DOHH2 (cell line): ENCODE measurements at regions not wholly inside any gene's neighbourhood (a gene's known extent, or its start where the extent isn't known, plus 50 kb on each side); places are given as distances from the start of the nearest gene placed in this dataset.

ENCODE experiments used
- H3F3A ChIP-seq: fragments of 200-600 bp; sonication (generic), shearing (Covaris generic); 2 replicates; pipeline ENCODE4 v1.6.0; 2016; ENCODE audit warnings: antibody characterized with exemption, mild to moderate bottlenecking; ENCODE audit not compliant: control insufficient read depth, insufficient read depth
- H3K27ac ChIP-seq: fragments of 200-600 bp; sonication (generic); 2 replicates; pipeline ENCODE4 v1.5.1; 2014; ENCODE audit warnings: low read depth, mild to moderate bottlenecking, low read length, moderate library complexity
- H3K27me3 ChIP-seq: fragments of 200-600 bp; sonication (generic); 2 replicates; pipeline ENCODE4 v1.6.1; 2014; ENCODE audit warnings: mild to moderate bottlenecking, low read length, mixed read lengths; ENCODE audit not compliant: control insufficient read depth
- H3K36me3 ChIP-seq: fragments of 200-600 bp; sonication (generic); 2 replicates; pipeline ENCODE4 v1.6.1; 2014; ENCODE audit warnings: mild to moderate bottlenecking, low read length, moderate library complexity, mixed read lengths; ENCODE audit not compliant: control insufficient read depth
- H3K4me1 ChIP-seq: fragments of 200-600 bp; sonication (generic); 2 replicates; pipeline ENCODE4 v1.6.1; 2014; ENCODE audit warnings: mild to moderate bottlenecking, low read length, mixed read lengths; ENCODE audit not compliant: control insufficient read depth
- H3K4me2 ChIP-seq: fragments of 200-600 bp; sonication (generic); 2 replicates; pipeline ENCODE4 v1.6.0; 2014; ENCODE audit warnings: mild to moderate bottlenecking, low read length, moderate library complexity
- H3K4me3 ChIP-seq: fragments of 200-600 bp; sonication (generic); 2 replicates; pipeline ENCODE4 v1.5.1; 2014; ENCODE audit warnings: mild to moderate bottlenecking, low read length, mixed read lengths
- H3K79me2 ChIP-seq: fragments of 200-600 bp; sonication (generic); 2 replicates; pipeline ENCODE4 v1.6.1; 2014; ENCODE audit warnings: mild to moderate bottlenecking, low read length, mixed read lengths; ENCODE audit not compliant: control insufficient read depth
- H3K9me2 ChIP-seq: fragments of 200-600 bp; sonication (generic); replicated peaks from 2 replicates; pipeline ENCODE4 v1.6.1; 2014; ENCODE audit warnings: mild to moderate bottlenecking, low read length, mixed read lengths; ENCODE audit not compliant: control insufficient read depth
- H3K9me3 ChIP-seq: fragments of 200-600 bp; sonication (generic); 2 replicates; pipeline ENCODE4 v1.6.1; 2014; ENCODE audit warnings: antibody characterized with exemption, low read length, mixed read lengths; ENCODE audit not compliant: control insufficient read depth, insufficient read depth
- H4K20me1 ChIP-seq: fragments of 200-600 bp; sonication (generic); 2 replicates; pipeline ENCODE4 v1.6.0; 2014; ENCODE audit warnings: low read depth, mild to moderate bottlenecking, antibody characterized with exemption, low read length, moderate library complexity; ENCODE audit not compliant: control insufficient read depth, insufficient read depth
- CTCF ChIP-seq: fragments of 200-600 bp; sonication (generic); IDR thresholded peaks from one replicate; pipeline ENCODE4 v1.5.1; 2014; ENCODE audit warnings: antibody characterized with exemption, mild to moderate bottlenecking, low read depth, low read length; ENCODE audit not compliant: poor library complexity, severe bottlenecking
- EZH2phosphoT487 ChIP-seq: fragments of 200-600 bp; sonication (generic); IDR thresholded peaks from 2 replicates; pipeline ENCODE4 v1.6.1; 2017; ENCODE audit warnings: borderline replicate concordance, mild to moderate bottlenecking, antibody characterized with exemption, low read length, moderate library complexity, mixed read lengths

GRCh38 chr19:28794301-28794700 lies 418.6 kb downstream of the UQCRFS1 start:
- Histone ChIP-seq H3K9me3 (no peaks in the 10 kb centered on the region; the same call in 1 of the 2 replicates), H3K36me3 (no peaks in the 10 kb centered on the region), H4K20me1 (no peaks in the 10 kb centered on the region), H3K27ac (no peak overlapping the region), H3K27me3 (no peaks in the 10 kb centered on the region), H3K4me3 (no peak overlapping the region), H3K4me1 (no peaks in the 10 kb centered on the region), H3F3A (no peaks in the 10 kb centered on the region), H3K4me2 (no peak overlapping the region), H3K9me2 (no peaks in the 10 kb centered on the region), H3K79me2 (no peaks in the 10 kb centered on the region)
- TF ChIP-seq CTCF (no peak), EZH2phosphoT487 (no peak)

- Histone ChIP-seq H3K9me2 (no peaks in the 10 kb centered on the region), H3K36me3 (no peaks in the 10 kb centered on the region), H3K9me3 (no peaks in the 10 kb centered on the region; the same call in 1 of the 2 replicates), H3K4me3 (no peak overlapping the region), H4K20me1 (no peaks in the 10 kb centered on the region), H3K27ac (no peak overlapping the region), H3F3A (no peaks in the 10 kb centered on the region), H3K4me2 (no peak overlapping the region), H3K27me3 (no peaks in the 10 kb centered on the region), H3K79me2 (no peaks in the 10 kb centered on the region), H3K4me1 (no peaks in the 10 kb centered on the region)
- TF ChIP-seq CTCF, result no peak
- TF ChIP-seq EZH2phosphoT487, result no peak
These were observed 419.4 kb downstream of the UQCRFS1 start for GRCh38 chr19:28793391-28794168.

GRCh38 chr19:28785971-28786370 lies 427.0 kb downstream of the UQCRFS1 start:
- Histone ChIP-seq H3K9me3 (no peaks in the 10 kb centered on the region), H3K4me1 (no peaks in the 10 kb centered on the region), H3F3A (no peaks in the 10 kb centered on the region), H3K36me3 (no peaks in the 10 kb centered on the region), H4K20me1 (no peaks in the 10 kb centered on the region), H3K27ac (no peak overlapping the region), H3K27me3 (no peaks in the 10 kb centered on the region), H3K9me2 (no peaks in the 10 kb centered on the region), H3K4me3 (no peak overlapping the region), H3K79me2 (no peaks in the 10 kb centered on the region), H3K4me2 (no peak overlapping the region)
- TF ChIP-seq CTCF (no peak), EZH2phosphoT487 (no peak)
